IMR-90 (cell line): ENCODE measurements at regions not wholly inside any gene's neighbourhood (a gene's known extent, or its start where the extent isn't known, plus 50 kb on each side); places are given as distances from the start of the nearest gene placed in this dataset.

Experiments
- BHLHE40 ChIP-seq: fragments of 150-350 bp; IDR thresholded peaks from 2 replicates; pipeline ENCODE4 v1.6.1; 2016; ENCODE audit warnings: mild to moderate bottlenecking, low read depth, low read length
- CHD1 ChIP-seq: IDR thresholded peaks from 2 replicates; pipeline ENCODE4 v1.6.1; 2012; ENCODE audit warnings: low read depth, low read length, improper control_type of control experiment
- CTCF ChIP-seq: conservative IDR thresholded peaks from 2 replicates; pipeline ENCODE4 v1.5.1; 2012; ENCODE audit warnings: mild to moderate bottlenecking, low read depth, low read length, improper control_type of control experiment
- FOS ChIP-seq: fragments of 150-350 bp; IDR thresholded peaks from 2 replicates; pipeline ENCODE4 v1.6.1; 2016; ENCODE audit warnings: low read depth, low read length
- MAFK ChIP-seq: IDR thresholded peaks from 2 replicates; pipeline ENCODE4 v1.6.1; 2012; ENCODE audit warnings: low read depth, low read length, improper control_type of control experiment
- MAZ ChIP-seq: IDR thresholded peaks from 2 replicates; pipeline ENCODE4 v1.6.1; 2012; ENCODE audit warnings: low read depth, mild to moderate bottlenecking, low read length, improper control_type of control experiment, moderate library complexity, borderline replicate concordance
- MXI1 ChIP-seq: IDR thresholded peaks from 2 replicates; pipeline ENCODE4 v1.6.1; 2012; ENCODE audit warnings: low read depth, mild to moderate bottlenecking, low read length, moderate library complexity, borderline replicate concordance
- POLR2A ChIP-seq: IDR thresholded peaks from 2 replicates; pipeline ENCODE4 v1.6.1; 2012; ENCODE audit warnings: mild to moderate bottlenecking, low read depth, low read length
- RAD21 ChIP-seq: IDR thresholded peaks from 2 replicates; pipeline ENCODE4 v1.6.1; 2012; ENCODE audit warnings: low read length, improper control_type of control experiment
- RCOR1 ChIP-seq: IDR thresholded peaks from 2 replicates; pipeline ENCODE4 v1.6.1; 2012; ENCODE audit warnings: mild to moderate bottlenecking, low read length, improper control_type of control experiment; ENCODE audit not compliant: insufficient replicate concordance
- RFX5 ChIP-seq: IDR thresholded peaks from 2 replicates; pipeline ENCODE4 v1.8.0; 2012; ENCODE audit warnings: low read depth, mild to moderate bottlenecking, low read length, moderate library complexity
- SMC3 ChIP-seq: fragments of 150-350 bp; IDR thresholded peaks from 2 replicates; pipeline ENCODE4 v1.6.1; 2016; ENCODE audit warnings: low read depth, mild to moderate bottlenecking, antibody characterized with exemption, low read length, moderate library complexity
- TF ChIP-seq, protein P1 (sequence below): fragments of 150-350 bp; IDR thresholded peaks from 2 replicates; pipeline ENCODE4 v1.6.1; 2017; ENCODE audit warnings: mild to moderate bottlenecking, antibody characterized with exemption, low read length, low read depth

GRCh38 chr12:34394211-34395055, 372.1 kb downstream of the ALG10 start:
- no peak for TF ChIP-seq CTCF
- no peak for TF ChIP-seq MAFK
- TF ChIP-seq POLR2A: no peak
- no peak for TF ChIP-seq RAD21
- TF ChIP-seq BHLHE40: no peak
- no peak for TF ChIP-seq RCOR1
- TF ChIP-seq MAZ: no peak
- no peak for TF ChIP-seq MXI1
- TF ChIP-seq, protein P1, sequence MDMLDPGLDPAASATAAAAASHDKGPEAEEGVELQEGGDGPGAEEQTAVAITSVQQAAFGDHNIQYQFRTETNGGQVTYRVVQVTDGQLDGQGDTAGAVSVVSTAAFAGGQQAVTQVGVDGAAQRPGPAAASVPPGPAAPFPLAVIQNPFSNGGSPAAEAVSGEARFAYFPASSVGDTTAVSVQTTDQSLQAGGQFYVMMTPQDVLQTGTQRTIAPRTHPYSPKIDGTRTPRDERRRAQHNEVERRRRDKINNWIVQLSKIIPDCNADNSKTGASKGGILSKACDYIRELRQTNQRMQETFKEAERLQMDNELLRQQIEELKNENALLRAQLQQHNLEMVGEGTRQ: no peak
- no peak for TF ChIP-seq RFX5
- no peak for TF ChIP-seq CHD1
- no peak for TF ChIP-seq FOS
- no peak for TF ChIP-seq SMC3
